WTC11 (cell line): ENCODE measurements at regions not wholly inside any gene's neighbourhood (a gene's known extent, or its start where the extent isn't known, plus 50 kb on each side); places are given as distances from the start of the nearest gene placed in this dataset.

Source experiments
- ATAC-seq: fragments of 200-7000 bp; cut with Tn5 transposase; 2 replicates; pipeline ENCODE4 v1.10.0; 2021; ENCODE audit warnings: mild to moderate bottlenecking, moderate library complexity
- CTCF ChIA-PET: fragments of 300-600 bp; sonication (Branson Sonifier 250); formaldehyde crosslinking; loops from one replicate; lab custom pipeline; 2021; ENCODE audit warnings: antibody characterized with exemption; lab: Charles Lee
- POLR2A ChIA-PET: fragments of 350-600 bp; sonication (Branson Sonifier 250); formaldehyde crosslinking; loops from one replicate; lab custom pipeline; 2021; ENCODE audit warnings: antibody characterized with exemption; lab: Charles Lee
- DNase-seq: peaks from one replicate; pipeline ENCODE4 v3.0.0; 2021; ENCODE audit warnings: low spot score
- H3K27ac Mint-ChIP-seq: 2 replicates; pipeline ENCODE4 v1.8.0; 2021; ENCODE audit warnings: mixed read lengths
- H3K27me3 Mint-ChIP-seq: 2 replicates; pipeline ENCODE4 v1.8.0; 2021; ENCODE audit warnings: low read depth, mild to moderate bottlenecking, moderate library complexity, mixed read lengths
- H3K36me3 Mint-ChIP-seq: 2 replicates; pipeline ENCODE4 v1.8.0; 2021; ENCODE audit warnings: mixed read lengths
- H3K4me1 Mint-ChIP-seq: 2 replicates; pipeline ENCODE4 v1.8.0; 2022; ENCODE audit warnings: mixed read lengths
- H3K4me3 Mint-ChIP-seq: 2 replicates; pipeline ENCODE4 v1.8.0; 2021; ENCODE audit warnings: mild to moderate bottlenecking, moderate library complexity, mixed read lengths
- H3K9me3 Mint-ChIP-seq: 2 replicates; pipeline ENCODE4 v1.8.0; 2021; ENCODE audit warnings: mixed read lengths
- CREM ChIP-seq: sonication (generic); formaldehyde crosslinking; IDR thresholded peaks from 2 replicates; pipeline ENCODE4 v1.8.1; 2022; ENCODE audit warnings: mild to moderate bottlenecking, missing genetic modification reagents, moderate library complexity
- MYBL2 ChIP-seq: sonication (generic); formaldehyde crosslinking; IDR thresholded peaks from 2 replicates; pipeline ENCODE4 v1.8.1; 2023; ENCODE audit warnings: mild to moderate bottlenecking, moderate library complexity, missing genetic modification reagents
- NFE2L1 ChIP-seq: sonication (generic); formaldehyde crosslinking; IDR thresholded peaks from 2 replicates; pipeline ENCODE4 v1.8.1; 2023; ENCODE audit warnings: missing genetic modification reagents
- NR1H2 ChIP-seq: sonication (generic); formaldehyde crosslinking; IDR thresholded peaks from 2 replicates; pipeline ENCODE4 v1.9.0; 2021; ENCODE audit warnings: mild to moderate bottlenecking, moderate library complexity, missing genetic modification reagents
- PRRX2 ChIP-seq: fragments of 250-450 bp; sonication (Bioruptor Pico); IDR thresholded peaks from 2 replicates; pipeline ENCODE4 v1.8.0; 2021; ENCODE audit warnings: mild to moderate bottlenecking
- RORB ChIP-seq: fragments of 250-450 bp; sonication (Bioruptor Pico); IDR thresholded peaks from 2 replicates; pipeline ENCODE4 v1.9.0; 2021; ENCODE audit warnings: mild to moderate bottlenecking
- SMAD3 ChIP-seq: sonication (generic); formaldehyde crosslinking; IDR thresholded peaks from 2 replicates; pipeline ENCODE4 v1.8.0; 2022; ENCODE audit warnings: missing genetic modification reagents, mild to moderate bottlenecking, borderline replicate concordance
- SMAD4 ChIP-seq: sonication (generic); formaldehyde crosslinking; IDR thresholded peaks from 2 replicates; pipeline ENCODE4 v1.8.0; 2022; ENCODE audit warnings: mild to moderate bottlenecking, missing genetic modification reagents
- ZNF317 ChIP-seq: sonication (generic); formaldehyde crosslinking; IDR thresholded peaks from 2 replicates; pipeline ENCODE4 v1.8.1; 2023; ENCODE audit warnings: low read depth, mild to moderate bottlenecking, moderate library complexity, missing genetic modification reagents, borderline replicate concordance
- TF ChIP-seq, protein P1 (sequence below): sonication (generic); formaldehyde crosslinking; IDR thresholded peaks from 2 replicates; pipeline ENCODE4 v1.8.1; 2022; ENCODE audit warnings: mild to moderate bottlenecking, moderate library complexity, missing genetic modification reagents
- TF ChIP-seq, protein P2 (sequence below): sonication (generic); formaldehyde crosslinking; IDR thresholded peaks from 2 replicates; pipeline ENCODE4 v1.8.1; 2023; ENCODE audit warnings: mild to moderate bottlenecking, missing genetic modification reagents, borderline replicate concordance
- TF ChIP-seq, protein P3 (sequence below): sonication (generic); formaldehyde crosslinking; IDR thresholded peaks from 2 replicates; pipeline ENCODE4 v1.8.1; 2022; ENCODE audit warnings: low read depth, missing genetic modification reagents, borderline replicate concordance
- TF ChIP-seq, protein P4 (sequence below): sonication (generic); formaldehyde crosslinking; IDR thresholded peaks from 2 replicates; pipeline ENCODE4 v1.8.1; 2022; ENCODE audit warnings: low read depth, mild to moderate bottlenecking, moderate library complexity, missing genetic modification reagents, borderline replicate concordance
- TF ChIP-seq, protein P5 (sequence below): fragments of 250-450 bp; sonication (Bioruptor Pico); IDR thresholded peaks from 2 replicates; pipeline ENCODE4 v1.9.0; 2021; ENCODE audit warnings: mild to moderate bottlenecking, borderline replicate concordance
- TF ChIP-seq, protein P6 (sequence below): sonication (generic); formaldehyde crosslinking; IDR thresholded peaks from 2 replicates; pipeline ENCODE4 v1.8.1; 2023; ENCODE audit warnings: mild to moderate bottlenecking, missing genetic modification reagents
- TF ChIP-seq, protein P7 (sequence below): fragments of 250-450 bp; sonication (Bioruptor Pico); IDR thresholded peaks from 2 replicates; pipeline ENCODE4 v2.1.2; 2022; ENCODE audit warnings: mild to moderate bottlenecking, moderate library complexity

DNA sequence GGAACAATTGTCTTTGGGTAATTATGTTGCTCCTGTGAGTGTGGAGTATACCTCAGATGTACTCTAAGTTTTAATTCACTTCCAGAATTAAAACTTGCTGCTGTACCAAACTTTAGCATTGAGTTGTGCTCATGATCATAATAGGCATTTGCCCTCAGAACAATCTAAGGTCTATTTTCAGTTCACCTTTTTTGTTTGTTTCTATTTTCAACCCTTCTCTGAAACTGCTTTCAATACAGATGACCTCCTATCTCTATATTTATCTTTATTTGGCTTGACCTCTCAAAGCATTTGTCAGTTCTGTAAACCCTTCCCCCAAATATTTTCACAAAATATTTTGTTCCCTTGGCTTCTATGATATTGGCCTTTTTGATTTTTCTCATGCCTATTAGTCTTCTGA is 873.0 kb downstream of the OLFM4 start:
- Mint-ChIP-seq H3K4me3 (no peak overlapping the region), H3K27ac (no peak overlapping the region), H3K27me3 (no peaks in the 10 kb centered on the region), H3K9me3 (no peaks in the 10 kb centered on the region; the same call in 1 of the 2 replicates), H3K4me1 (no peaks in the 10 kb centered on the region), H3K36me3 (no peaks in the 10 kb centered on the region)
- POLR2A ChIA-PET, result no interaction called here
- no peak for TF ChIP-seq NFE2L1 (CRISPR knock-in tag)
- no peak for TF ChIP-seq SMAD4 (CRISPR knock-in tag)
- TF ChIP-seq, protein P1, sequence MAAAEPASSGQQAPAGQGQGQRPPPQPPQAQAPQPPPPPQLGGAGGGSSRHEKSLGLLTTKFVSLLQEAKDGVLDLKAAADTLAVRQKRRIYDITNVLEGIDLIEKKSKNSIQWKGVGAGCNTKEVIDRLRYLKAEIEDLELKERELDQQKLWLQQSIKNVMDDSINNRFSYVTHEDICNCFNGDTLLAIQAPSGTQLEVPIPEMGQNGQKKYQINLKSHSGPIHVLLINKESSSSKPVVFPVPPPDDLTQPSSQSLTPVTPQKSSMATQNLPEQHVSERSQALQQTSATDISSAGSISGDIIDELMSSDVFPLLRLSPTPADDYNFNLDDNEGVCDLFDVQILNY (CRISPR knock-in tag), result no peak
- TF ChIP-seq, protein P2, sequence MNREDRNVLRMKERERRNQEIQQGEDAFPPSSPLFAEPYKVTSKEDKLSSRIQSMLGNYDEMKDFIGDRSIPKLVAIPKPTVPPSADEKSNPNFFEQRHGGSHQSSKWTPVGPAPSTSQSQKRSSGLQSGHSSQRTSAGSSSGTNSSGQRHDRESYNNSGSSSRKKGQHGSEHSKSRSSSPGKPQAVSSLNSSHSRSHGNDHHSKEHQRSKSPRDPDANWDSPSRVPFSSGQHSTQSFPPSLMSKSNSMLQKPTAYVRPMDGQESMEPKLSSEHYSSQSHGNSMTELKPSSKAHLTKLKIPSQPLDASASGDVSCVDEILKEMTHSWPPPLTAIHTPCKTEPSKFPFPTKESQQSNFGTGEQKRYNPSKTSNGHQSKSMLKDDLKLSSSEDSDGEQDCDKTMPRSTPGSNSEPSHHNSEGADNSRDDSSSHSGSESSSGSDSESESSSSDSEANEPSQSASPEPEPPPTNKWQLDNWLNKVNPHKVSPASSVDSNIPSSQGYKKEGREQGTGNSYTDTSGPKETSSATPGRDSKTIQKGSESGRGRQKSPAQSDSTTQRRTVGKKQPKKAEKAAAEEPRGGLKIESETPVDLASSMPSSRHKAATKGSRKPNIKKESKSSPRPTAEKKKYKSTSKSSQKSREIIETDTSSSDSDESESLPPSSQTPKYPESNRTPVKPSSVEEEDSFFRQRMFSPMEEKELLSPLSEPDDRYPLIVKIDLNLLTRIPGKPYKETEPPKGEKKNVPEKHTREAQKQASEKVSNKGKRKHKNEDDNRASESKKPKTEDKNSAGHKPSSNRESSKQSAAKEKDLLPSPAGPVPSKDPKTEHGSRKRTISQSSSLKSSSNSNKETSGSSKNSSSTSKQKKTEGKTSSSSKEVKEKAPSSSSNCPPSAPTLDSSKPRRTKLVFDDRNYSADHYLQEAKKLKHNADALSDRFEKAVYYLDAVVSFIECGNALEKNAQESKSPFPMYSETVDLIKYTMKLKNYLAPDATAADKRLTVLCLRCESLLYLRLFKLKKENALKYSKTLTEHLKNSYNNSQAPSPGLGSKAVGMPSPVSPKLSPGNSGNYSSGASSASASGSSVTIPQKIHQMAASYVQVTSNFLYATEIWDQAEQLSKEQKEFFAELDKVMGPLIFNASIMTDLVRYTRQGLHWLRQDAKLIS (CRISPR knock-in tag), result no peak
- TF ChIP-seq CREM, result no peak
- no peak for TF ChIP-seq MYBL2
- no peak for TF ChIP-seq SMAD3 (CRISPR knock-in tag)
- TF ChIP-seq, protein P3, sequence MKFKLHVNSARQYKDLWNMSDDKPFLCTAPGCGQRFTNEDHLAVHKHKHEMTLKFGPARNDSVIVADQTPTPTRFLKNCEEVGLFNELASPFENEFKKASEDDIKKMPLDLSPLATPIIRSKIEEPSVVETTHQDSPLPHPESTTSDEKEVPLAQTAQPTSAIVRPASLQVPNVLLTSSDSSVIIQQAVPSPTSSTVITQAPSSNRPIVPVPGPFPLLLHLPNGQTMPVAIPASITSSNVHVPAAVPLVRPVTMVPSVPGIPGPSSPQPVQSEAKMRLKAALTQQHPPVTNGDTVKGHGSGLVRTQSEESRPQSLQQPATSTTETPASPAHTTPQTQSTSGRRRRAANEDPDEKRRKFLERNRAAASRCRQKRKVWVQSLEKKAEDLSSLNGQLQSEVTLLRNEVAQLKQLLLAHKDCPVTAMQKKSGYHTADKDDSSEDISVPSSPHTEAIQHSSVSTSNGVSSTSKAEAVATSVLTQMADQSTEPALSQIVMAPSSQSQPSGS, result no peak
- TF ChIP-seq, protein P4, sequence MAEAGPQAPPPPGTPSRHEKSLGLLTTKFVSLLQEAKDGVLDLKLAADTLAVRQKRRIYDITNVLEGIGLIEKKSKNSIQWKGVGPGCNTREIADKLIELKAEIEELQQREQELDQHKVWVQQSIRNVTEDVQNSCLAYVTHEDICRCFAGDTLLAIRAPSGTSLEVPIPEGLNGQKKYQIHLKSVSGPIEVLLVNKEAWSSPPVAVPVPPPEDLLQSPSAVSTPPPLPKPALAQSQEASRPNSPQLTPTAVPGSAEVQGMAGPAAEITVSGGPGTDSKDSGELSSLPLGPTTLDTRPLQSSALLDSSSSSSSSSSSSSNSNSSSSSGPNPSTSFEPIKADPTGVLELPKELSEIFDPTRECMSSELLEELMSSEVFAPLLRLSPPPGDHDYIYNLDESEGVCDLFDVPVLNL (CRISPR knock-in tag), result no peak
- TF ChIP-seq RORB, result no peak
- CTCF ChIA-PET, result no interaction called here
- no peak for ATAC-seq
- no peak for DNase-seq

DNA sequence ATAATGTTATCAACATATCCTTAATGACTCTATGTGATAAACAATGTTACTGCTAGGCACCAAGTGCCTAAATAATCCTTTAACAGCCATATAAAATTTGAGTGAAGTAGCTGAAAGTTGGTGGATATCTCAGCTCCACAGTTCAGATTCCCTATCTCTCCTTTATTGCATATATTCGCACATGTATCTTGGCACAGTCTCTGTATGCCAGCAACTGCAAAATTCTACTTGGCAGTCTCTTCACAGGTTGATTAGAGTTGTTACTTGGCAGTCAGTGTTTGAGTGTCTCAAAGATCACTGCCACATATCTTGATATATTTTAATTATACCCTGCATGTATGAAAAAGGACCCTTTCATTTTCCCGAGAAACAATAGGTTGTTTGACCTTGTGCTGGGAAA is 879.3 kb downstream of the OLFM4 start:
- no peak overlapping the region for H3K4me3 Mint-ChIP-seq
- H3K36me3 Mint-ChIP-seq, result no peaks in the 10 kb centered on the region
- ChIA-PET POLR2A (no interaction called here), CTCF (no interaction called here)
- H3K9me3 Mint-ChIP-seq, result no peaks in the 10 kb centered on the region
- no peak for DNase-seq
- H3K27ac Mint-ChIP-seq, result no peak overlapping the region
- H3K27me3 Mint-ChIP-seq, result no peaks in the 10 kb centered on the region
- no peak for ATAC-seq
- peaks cover 26% of the 10 kb centered on the region for H3K4me1 Mint-ChIP-seq
- TF ChIP-seq PRRX2 (CRISPR knock-in tag), result no peak
- no peak for TF ChIP-seq RORB
- TF ChIP-seq SMAD3 (CRISPR knock-in tag), result no peak
- TF ChIP-seq, protein P5, sequence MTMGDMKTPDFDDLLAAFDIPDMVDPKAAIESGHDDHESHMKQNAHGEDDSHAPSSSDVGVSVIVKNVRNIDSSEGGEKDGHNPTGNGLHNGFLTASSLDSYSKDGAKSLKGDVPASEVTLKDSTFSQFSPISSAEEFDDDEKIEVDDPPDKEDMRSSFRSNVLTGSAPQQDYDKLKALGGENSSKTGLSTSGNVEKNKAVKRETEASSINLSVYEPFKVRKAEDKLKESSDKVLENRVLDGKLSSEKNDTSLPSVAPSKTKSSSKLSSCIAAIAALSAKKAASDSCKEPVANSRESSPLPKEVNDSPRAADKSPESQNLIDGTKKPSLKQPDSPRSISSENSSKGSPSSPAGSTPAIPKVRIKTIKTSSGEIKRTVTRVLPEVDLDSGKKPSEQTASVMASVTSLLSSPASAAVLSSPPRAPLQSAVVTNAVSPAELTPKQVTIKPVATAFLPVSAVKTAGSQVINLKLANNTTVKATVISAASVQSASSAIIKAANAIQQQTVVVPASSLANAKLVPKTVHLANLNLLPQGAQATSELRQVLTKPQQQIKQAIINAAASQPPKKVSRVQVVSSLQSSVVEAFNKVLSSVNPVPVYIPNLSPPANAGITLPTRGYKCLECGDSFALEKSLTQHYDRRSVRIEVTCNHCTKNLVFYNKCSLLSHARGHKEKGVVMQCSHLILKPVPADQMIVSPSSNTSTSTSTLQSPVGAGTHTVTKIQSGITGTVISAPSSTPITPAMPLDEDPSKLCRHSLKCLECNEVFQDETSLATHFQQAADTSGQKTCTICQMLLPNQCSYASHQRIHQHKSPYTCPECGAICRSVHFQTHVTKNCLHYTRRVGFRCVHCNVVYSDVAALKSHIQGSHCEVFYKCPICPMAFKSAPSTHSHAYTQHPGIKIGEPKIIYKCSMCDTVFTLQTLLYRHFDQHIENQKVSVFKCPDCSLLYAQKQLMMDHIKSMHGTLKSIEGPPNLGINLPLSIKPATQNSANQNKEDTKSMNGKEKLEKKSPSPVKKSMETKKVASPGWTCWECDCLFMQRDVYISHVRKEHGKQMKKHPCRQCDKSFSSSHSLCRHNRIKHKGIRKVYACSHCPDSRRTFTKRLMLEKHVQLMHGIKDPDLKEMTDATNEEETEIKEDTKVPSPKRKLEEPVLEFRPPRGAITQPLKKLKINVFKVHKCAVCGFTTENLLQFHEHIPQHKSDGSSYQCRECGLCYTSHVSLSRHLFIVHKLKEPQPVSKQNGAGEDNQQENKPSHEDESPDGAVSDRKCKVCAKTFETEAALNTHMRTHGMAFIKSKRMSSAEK (CRISPR knock-in tag), result no peak
- TF ChIP-seq, protein P6, sequence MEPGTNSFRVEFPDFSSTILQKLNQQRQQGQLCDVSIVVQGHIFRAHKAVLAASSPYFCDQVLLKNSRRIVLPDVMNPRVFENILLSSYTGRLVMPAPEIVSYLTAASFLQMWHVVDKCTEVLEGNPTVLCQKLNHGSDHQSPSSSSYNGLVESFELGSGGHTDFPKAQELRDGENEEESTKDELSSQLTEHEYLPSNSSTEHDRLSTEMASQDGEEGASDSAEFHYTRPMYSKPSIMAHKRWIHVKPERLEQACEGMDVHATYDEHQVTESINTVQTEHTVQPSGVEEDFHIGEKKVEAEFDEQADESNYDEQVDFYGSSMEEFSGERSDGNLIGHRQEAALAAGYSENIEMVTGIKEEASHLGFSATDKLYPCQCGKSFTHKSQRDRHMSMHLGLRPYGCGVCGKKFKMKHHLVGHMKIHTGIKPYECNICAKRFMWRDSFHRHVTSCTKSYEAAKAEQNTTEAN, result no peak
- TF ChIP-seq, protein P1 (CRISPR knock-in tag), result no peak
- no peak for TF ChIP-seq NR1H2
- TF ChIP-seq, protein P7, sequence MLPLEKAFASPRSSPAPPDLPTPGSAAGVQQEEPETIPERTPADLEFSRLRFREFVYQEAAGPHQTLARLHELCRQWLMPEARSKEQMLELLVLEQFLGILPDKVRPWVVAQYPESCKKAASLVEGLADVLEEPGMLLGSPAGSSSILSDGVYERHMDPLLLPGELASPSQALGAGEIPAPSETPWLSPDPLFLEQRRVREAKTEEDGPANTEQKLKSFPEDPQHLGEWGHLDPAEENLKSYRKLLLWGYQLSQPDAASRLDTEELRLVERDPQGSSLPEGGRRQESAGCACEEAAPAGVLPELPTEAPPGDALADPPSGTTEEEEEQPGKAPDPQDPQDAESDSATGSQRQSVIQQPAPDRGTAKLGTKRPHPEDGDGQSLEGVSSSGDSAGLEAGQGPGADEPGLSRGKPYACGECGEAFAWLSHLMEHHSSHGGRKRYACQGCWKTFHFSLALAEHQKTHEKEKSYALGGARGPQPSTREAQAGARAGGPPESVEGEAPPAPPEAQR, result no peak
- no peak for TF ChIP-seq ZNF317 (CRISPR knock-in tag)
- no peak for TF ChIP-seq MYBL2
